SU-DHL-6 (cell line): ENCODE measurements at regions not wholly inside any gene's neighbourhood (a gene's known extent, or its start where the extent isn't known, plus 50 kb on each side); places are given as distances from the start of the nearest gene placed in this dataset.

Experiments
- EZH2phosphoT487 ChIP-seq: fragments of 200-600 bp; sonication (generic), shearing (Covaris generic); conservative IDR thresholded peaks from 2 replicates; pipeline ENCODE4 v1.6.1; 2018; ENCODE audit warnings: mild to moderate bottlenecking, antibody characterized with exemption, low read length, moderate library complexity, mixed read lengths
- TF ChIP-seq, protein P1 (sequence below): fragments of 200-600 bp; sonication (generic); IDR thresholded peaks from one replicate; pipeline ENCODE4 v1.5.1; 2017; ENCODE audit warnings: antibody characterized with exemption, mild to moderate bottlenecking, low read length, moderate library complexity; ENCODE audit not compliant: insufficient read depth, poor library complexity, severe bottlenecking

DNA sequence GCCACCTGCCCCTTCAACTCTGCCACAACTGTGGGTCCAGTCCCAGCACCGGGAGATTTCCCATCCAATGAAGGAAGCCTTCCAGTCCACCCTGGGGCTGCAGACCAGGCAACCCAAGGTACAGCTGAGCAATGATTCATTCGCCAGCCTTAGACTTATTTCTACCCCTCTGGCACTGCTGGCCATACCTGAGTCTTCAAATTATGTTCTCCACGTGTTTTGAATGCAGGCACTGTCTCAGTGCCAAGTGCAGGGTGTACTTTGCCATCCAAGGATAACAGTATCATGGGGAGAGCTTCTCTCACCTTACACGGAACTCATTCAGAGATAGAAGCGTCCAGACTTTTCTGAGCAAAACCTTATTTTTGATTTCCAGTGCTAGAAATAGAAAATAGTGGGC is 175.6 kb downstream of the ZFP64 start:
- TF ChIP-seq, protein P1, sequence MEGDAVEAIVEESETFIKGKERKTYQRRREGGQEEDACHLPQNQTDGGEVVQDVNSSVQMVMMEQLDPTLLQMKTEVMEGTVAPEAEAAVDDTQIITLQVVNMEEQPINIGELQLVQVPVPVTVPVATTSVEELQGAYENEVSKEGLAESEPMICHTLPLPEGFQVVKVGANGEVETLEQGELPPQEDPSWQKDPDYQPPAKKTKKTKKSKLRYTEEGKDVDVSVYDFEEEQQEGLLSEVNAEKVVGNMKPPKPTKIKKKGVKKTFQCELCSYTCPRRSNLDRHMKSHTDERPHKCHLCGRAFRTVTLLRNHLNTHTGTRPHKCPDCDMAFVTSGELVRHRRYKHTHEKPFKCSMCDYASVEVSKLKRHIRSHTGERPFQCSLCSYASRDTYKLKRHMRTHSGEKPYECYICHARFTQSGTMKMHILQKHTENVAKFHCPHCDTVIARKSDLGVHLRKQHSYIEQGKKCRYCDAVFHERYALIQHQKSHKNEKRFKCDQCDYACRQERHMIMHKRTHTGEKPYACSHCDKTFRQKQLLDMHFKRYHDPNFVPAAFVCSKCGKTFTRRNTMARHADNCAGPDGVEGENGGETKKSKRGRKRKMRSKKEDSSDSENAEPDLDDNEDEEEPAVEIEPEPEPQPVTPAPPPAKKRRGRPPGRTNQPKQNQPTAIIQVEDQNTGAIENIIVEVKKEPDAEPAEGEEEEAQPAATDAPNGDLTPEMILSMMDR = no peak
- no peak for TF ChIP-seq EZH2phosphoT487
